ENCODE measurements at regions not wholly inside any gene's neighbourhood (a gene's known extent, or its start where the extent isn't known, plus 50 kb on each side); places are given as distances from the start of the nearest gene placed in this dataset.
"Not testable (repeated sequence)": the region's sequence is repeated elsewhere in the genome, so short reads cannot be mapped to it uniquely, and the experiment has no call there.

DNA sequence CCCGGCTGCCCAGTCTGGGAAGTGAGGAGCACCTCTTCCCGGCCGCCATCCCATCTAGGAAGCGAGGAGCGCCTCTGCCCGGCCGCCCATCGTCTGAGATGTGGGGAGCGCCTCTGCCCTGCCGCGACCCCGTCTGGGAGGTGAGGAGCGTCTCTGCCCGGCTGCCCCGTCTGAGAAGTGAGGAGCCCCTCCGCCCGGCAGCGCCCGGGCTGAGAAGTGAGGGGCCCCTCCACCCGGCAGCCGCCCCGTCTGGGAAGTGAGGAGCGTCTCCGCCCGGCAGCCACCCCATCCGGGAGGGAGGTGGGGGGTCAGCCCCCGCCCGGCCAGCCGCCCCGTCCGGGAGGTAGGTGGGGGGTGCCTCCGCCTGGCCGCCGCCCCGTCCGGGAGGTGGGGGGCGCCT lies 94.2 kb upstream of the FSCB start:
- not testable (repeated sequence) for DNase-seq; H3K27ac ChIP-seq (ENCODE audit: low read length); H3K36me3 ChIP-seq (ENCODE audit: control insufficient read depth, insufficient read depth, low read length); H3K4me1 ChIP-seq (ENCODE audit: control insufficient read depth, insufficient read depth, low read length); H3K4me3 ChIP-seq (ENCODE audit: low read length); H3K9me3 ChIP-seq (ENCODE audit: control insufficient read depth, low read depth, low read length); H3K27me3 ChIP-seq (ENCODE audit: control insufficient read depth, insufficient read depth, low read length)
- WGBS (ENCODE audit: insufficient coverage, low lambda C conversion rate): no CpG with 5 or more reads among the region's 37 CpGs

DNA sequence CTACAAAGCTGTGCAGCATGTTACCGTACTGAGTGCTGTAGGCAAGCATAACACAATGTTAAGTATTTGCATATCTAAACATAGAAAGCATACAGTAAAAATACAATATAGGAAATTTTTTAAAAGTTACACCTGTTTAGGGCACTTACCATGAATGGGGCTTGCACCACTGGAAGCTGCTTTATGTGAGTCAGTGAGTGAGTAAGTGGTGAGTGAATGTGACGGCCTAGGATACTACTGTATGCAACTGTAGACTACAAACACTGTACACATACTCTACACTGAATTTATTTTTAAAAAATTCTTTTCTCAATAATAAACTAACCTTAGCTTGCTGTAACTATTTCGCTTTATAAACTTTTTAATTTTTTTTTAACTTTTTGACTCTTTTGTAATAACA lies 82.1 kb upstream of the FSCB start:
- no peaks in the 10 kb centered on the region for H3K4me1 ChIP-seq (ENCODE audit: control insufficient read depth, insufficient read depth, low read length)
- 95% methylated on average over 1 of the region's 3 CpGs for WGBS (ENCODE audit: insufficient coverage, low lambda C conversion rate)
- H3K27ac ChIP-seq (ENCODE audit: low read length): no peak overlapping the region
- H3K36me3 ChIP-seq (ENCODE audit: control insufficient read depth, insufficient read depth, low read length): no peaks in the 10 kb centered on the region
- H3K4me3 ChIP-seq (ENCODE audit: low read length): no peak overlapping the region
- H3K9me3 ChIP-seq (ENCODE audit: control insufficient read depth, low read depth, low read length): no peaks in the 10 kb centered on the region
- no peaks in the 10 kb centered on the region for H3K27me3 ChIP-seq (ENCODE audit: control insufficient read depth, insufficient read depth, low read length)
- no peak for DNase-seq

DNA sequence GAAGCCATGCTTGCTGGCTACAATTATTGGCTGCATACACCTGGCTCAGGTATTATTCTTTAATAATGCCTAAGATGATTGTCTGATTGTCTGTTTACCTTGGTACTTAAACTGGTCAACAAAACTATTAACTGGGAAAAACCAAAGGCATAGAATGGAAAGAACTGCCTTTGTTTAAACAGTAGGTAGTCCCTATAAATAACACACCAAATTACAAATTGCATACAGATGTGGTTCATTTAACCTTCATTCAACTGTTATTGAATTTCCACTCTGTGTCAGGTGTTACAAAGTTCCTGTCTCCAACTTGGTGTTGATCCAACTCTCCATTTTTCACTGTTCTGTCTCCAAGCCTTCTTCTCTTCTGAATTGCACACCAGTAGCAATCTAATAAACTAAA lies 79.8 kb upstream of the FSCB start:
- no peaks in the 10 kb centered on the region for H3K4me1 ChIP-seq (ENCODE audit: control insufficient read depth, insufficient read depth, low read length)
- H3K27ac ChIP-seq (ENCODE audit: low read length): no peak overlapping the region
- no peaks in the 10 kb centered on the region for H3K36me3 ChIP-seq (ENCODE audit: control insufficient read depth, insufficient read depth, low read length)
- no peaks in the 10 kb centered on the region for H3K9me3 ChIP-seq (ENCODE audit: control insufficient read depth, low read depth, low read length)
- no peaks in the 10 kb centered on the region for H3K27me3 ChIP-seq (ENCODE audit: control insufficient read depth, insufficient read depth, low read length)
- DNase-seq: no peak
- H3K4me3 ChIP-seq (ENCODE audit: low read length): no peak overlapping the region

DNA sequence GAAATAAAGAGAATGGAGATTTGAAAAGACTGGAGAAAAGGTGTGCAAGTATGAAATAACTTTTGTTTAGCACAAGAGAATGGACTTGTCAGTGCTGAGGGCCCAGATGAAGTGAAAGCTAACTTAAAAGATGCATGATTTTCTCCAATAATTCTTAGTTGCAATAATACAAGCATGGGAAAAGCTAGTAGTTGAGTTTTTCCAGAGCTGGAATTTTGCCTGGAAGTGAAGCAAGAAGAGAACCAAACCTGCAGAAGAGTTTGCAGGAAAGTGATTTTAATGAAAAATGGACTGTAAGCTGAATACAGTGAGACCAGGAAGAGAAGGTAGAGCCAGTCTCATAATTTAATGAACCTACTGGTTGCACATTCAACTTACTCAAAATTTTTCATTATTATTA lies 69.3 kb upstream of the FSCB start:
- H3K27me3 ChIP-seq (ENCODE audit: control insufficient read depth, insufficient read depth, low read length): no peaks in the 10 kb centered on the region

DNA sequence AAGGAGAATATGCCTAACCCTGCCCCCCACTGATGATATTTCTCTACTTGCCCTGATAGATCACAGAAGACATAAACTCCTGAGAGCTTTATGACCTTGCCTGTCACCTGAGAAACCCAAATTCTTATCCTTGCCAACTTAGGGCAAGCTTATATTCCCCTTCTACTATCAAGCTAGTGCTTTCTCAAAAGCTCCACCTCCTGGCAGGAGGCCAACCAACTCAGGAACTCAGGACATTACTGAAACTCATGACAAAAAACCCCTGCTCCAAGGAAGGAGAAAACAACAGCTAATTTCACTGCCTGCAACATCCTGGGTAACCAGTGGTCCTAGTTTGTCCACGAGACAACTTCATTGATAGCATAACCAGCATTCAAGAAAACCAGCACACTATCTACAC lies 60.9 kb upstream of the FSCB start:
- DNase-seq: no peak
- H3K27me3 ChIP-seq (ENCODE audit: control insufficient read depth, insufficient read depth, low read length): no peaks in the 10 kb centered on the region
- H3K4me3 ChIP-seq (ENCODE audit: low read length): no peak overlapping the region
- H3K9me3 ChIP-seq (ENCODE audit: control insufficient read depth, low read depth, low read length): peaks cover 3% of the 10 kb centered on the region
- no peak overlapping the region for H3K27ac ChIP-seq (ENCODE audit: low read length)
- WGBS (ENCODE audit: insufficient coverage, low lambda C conversion rate): no CpG with 5 or more reads among the region's 1 CpG
- H3K4me1 ChIP-seq (ENCODE audit: control insufficient read depth, insufficient read depth, low read length): no peaks in the 10 kb centered on the region
- no peaks in the 10 kb centered on the region for H3K36me3 ChIP-seq (ENCODE audit: control insufficient read depth, insufficient read depth, low read length)

More for the DNA sequence above, 69.3 kb upstream of the FSCB start:
- Histone ChIP-seq H3K27ac (ENCODE audit: low read length) (no peak overlapping the region), H3K36me3 (ENCODE audit: control insufficient read depth, insufficient read depth, low read length) (no peaks in the 10 kb centered on the region), H3K4me3 (ENCODE audit: low read length) (no peak overlapping the region), H3K9me3 (ENCODE audit: control insufficient read depth, low read depth, low read length) (peaks cover 5% of the 10 kb centered on the region), H3K4me1 (ENCODE audit: control insufficient read depth, insufficient read depth, low read length) (no peaks in the 10 kb centered on the region)
- DNase-seq: no peak

DNA sequence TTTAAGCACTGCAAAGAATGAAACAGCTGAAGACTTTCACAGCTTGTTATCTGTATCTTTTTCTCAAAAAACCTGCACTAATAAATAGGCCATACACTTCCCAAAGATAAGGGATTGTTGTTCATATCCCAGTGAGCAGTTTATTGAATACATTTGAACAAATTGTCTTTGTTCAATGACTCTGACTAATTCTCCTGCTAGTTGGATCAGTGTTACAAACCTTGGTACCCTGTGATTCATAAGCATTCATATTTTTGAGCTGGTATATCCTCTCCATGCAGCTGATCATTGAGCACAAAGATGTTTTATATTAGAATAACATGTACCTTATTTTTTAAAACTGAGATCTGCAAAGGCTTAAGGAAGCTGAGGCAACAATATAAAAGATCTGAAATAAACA lies 58.9 kb upstream of the FSCB start:
- H3K27ac ChIP-seq (ENCODE audit: low read length): no peak overlapping the region
- H3K4me3 ChIP-seq (ENCODE audit: low read length): no peak overlapping the region
- H3K36me3 ChIP-seq (ENCODE audit: control insufficient read depth, insufficient read depth, low read length): no peaks in the 10 kb centered on the region
- no peaks in the 10 kb centered on the region for H3K9me3 ChIP-seq (ENCODE audit: control insufficient read depth, low read depth, low read length)
- H3K27me3 ChIP-seq (ENCODE audit: control insufficient read depth, insufficient read depth, low read length): no peaks in the 10 kb centered on the region
- DNase-seq: no peak
- no peaks in the 10 kb centered on the region for H3K4me1 ChIP-seq (ENCODE audit: control insufficient read depth, insufficient read depth, low read length)

DNA sequence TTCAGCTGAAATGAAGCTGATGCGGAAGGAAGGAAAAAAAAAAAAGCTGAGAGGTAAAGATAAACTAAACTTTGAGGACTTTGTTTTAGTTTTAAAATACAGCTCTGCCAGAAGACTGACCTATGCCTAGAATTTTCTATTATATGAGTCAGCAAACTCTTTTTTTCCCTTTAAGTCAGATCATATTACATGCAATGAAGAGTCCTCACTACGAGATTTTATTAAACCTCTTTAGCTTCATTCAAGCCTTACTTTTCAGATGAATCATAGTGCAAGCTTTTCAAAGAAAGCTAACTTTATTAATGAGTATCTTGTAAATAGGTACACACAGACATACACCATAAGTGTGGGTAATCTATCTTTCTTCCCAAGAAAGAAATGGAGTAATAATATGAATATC lies 57.8 kb upstream of the FSCB start:
- Histone ChIP-seq H3K36me3 (ENCODE audit: control insufficient read depth, insufficient read depth, low read length) (no peaks in the 10 kb centered on the region), H3K4me3 (ENCODE audit: low read length) (no peak overlapping the region), H3K27me3 (ENCODE audit: control insufficient read depth, insufficient read depth, low read length) (no peaks in the 10 kb centered on the region), H3K9me3 (ENCODE audit: control insufficient read depth, low read depth, low read length) (no peaks in the 10 kb centered on the region), H3K4me1 (ENCODE audit: control insufficient read depth, insufficient read depth, low read length) (no peaks in the 10 kb centered on the region), H3K27ac (ENCODE audit: low read length) (no peak overlapping the region)
- no peak for DNase-seq
- 71% methylated on average over 2 of the region's 2 CpGs for WGBS (ENCODE audit: insufficient coverage, low lambda C conversion rate)

Data from large intestine (tissue), 3 donors.